Omental fat pad (tissue), 3 donors: ENCODE measurements at regions not wholly inside any gene's neighbourhood (a gene's known extent, or its start where the extent isn't known, plus 50 kb on each side); places are given as distances from the start of the nearest gene placed in this dataset.

Experiments
- ATAC-seq: fragments of 150-250 bp; one replicate; pipeline ENCODE4 v1.9.1; 2016; ENCODE audit warnings: mild to moderate bottlenecking, moderate library complexity; ENCODE audit not compliant: low FRiP score
- DNase-seq: peaks from one replicate; pipeline ENCODE4 v3.0.0-alpha.2; 2019; ENCODE audit warnings: low spot score
- CTCF ChIP-seq, 3 donors: fragments of 450-650 bp; IDR thresholded peaks; one replicate each; pipeline ENCODE4 v1.5.1; 2016 to 2017; ENCODE audit warnings: antibody characterized with exemption in 3 of 3, mild to moderate bottlenecking in 3 of 3, moderate library complexity in 2 of 3

GRCh38 chr13:44112700-44113329 lies 233.1 kb downstream of the LACC1 start:
- no peak for DNase-seq
- TF ChIP-seq CTCF (IDR thresholded peaks at IDR 0.05) = no peak
- no peak for ATAC-seq

- DNase-seq (no peak), ATAC-seq (no peak)
- no peak for TF ChIP-seq CTCF (IDR thresholded peaks at IDR 0.05)
Measured at GRCh38 chr13:44116562-44117332, 237.0 kb downstream of the LACC1 start.

- no peak for TF ChIP-seq CTCF (IDR thresholded peaks at IDR 0.05)
- DNase-seq (no peak), ATAC-seq (no peak)
Measured at GRCh38 chr13:44117351-44117750, 237.6 kb downstream of the LACC1 start.

DNA sequence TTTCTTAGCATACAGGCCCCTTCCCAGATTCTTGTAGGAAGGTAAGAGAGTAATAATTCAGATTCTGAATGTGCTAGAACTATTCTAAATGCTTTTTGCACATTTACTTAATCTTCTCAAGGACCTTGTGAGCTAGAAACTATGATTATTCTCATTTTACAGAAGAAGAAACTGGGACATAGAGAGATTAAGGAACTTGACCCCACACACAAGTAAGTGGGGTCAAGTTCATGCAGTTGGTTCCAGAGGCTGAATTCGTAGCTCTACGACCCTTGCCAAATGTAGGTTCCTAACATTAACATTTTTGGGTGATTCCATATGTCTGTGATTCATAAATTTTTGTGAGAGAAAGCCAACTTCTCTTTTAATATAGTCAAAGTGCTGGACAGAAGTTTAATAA lies 238.1 kb downstream of the LACC1 start:
- DNase-seq = no peak
- TF ChIP-seq CTCF (IDR thresholded peaks at IDR 0.05) = no peak
- ATAC-seq = no peak

- no peak for TF ChIP-seq CTCF (IDR thresholded peaks at IDR 0.05)
- ATAC-seq (no peak), DNase-seq (no peak)
Measured at GRCh38 chr13:44118881-44119280, 239.2 kb downstream of the LACC1 start.

GRCh38 chr13:44120043-44120442 lies 240.3 kb downstream of the LACC1 start:
- no peak for TF ChIP-seq CTCF (IDR thresholded peaks at IDR 0.05)
- ATAC-seq = no peak
- no peak for DNase-seq
